ELF-1 (cell line): ENCODE measurements at regions not wholly inside any gene's neighbourhood (a gene's known extent, or its start where the extent isn't known, plus 50 kb on each side); places are given as distances from the start of the nearest gene placed in this dataset.
"Not testable (repeated sequence)": the region's sequence is repeated elsewhere in the genome, so short reads cannot be mapped to it uniquely, and the experiment has no call there.

ENCODE experiments used
- DNase-seq: peaks from one replicate; pipeline ENCODE4 v3.0.0-alpha.2; 2016; ENCODE audit warnings: low read depth, low spot score

GRCh38 chr17:30586818-30587595 lies 109.8 kb downstream of the GOSR1 start:
- DNase-seq: no peak

GRCh38 chr17:30584810-30585209 lies 107.6 kb downstream of the GOSR1 start:
- no peak for DNase-seq

- DNase-seq: no peak
Measured at GRCh38 chr17:30580916-30581315, 103.7 kb downstream of the GOSR1 start.

GRCh38 chr17:30579610-30580315 lies 102.6 kb downstream of the GOSR1 start:
- no peak for DNase-seq

GRCh38 chr17:30578015-30578717 lies 101.0 kb downstream of the GOSR1 start:
- not testable (repeated sequence) for DNase-seq
